ENCODE measurements at regions not wholly inside any gene's neighbourhood (a gene's known extent, or its start where the extent isn't known, plus 50 kb on each side); places are given as distances from the start of the nearest gene placed in this dataset.
A peak's percentile ranks its signal among the peaks of the same experiment; 100 is the strongest.
"Not testable (repeated sequence)": the region's sequence is repeated elsewhere in the genome, so short reads cannot be mapped to it uniquely, and the experiment has no call there.

GRCh38 chr5:25568989-25569625, 924.3 kb upstream of the CDH10 start:
- peak; percentile 3 for DNase-seq

- DNase-seq, result no peak
Measured at GRCh38 chr5:25568294-25568693, 923.5 kb upstream of the CDH10 start.

GRCh38 chr5:25567881-25568280, 923.1 kb upstream of the CDH10 start:
- DNase-seq, result no peak

- DNase-seq, result no peak
Measured at GRCh38 chr5:25562656-25563055, 917.9 kb upstream of the CDH10 start.

- DNase-seq, result no peak
Measured at GRCh38 chr5:25554077-25554476, 909.3 kb upstream of the CDH10 start.

GRCh38 chr5:25552871-25553481, 908.2 kb upstream of the CDH10 start:
- no peak for DNase-seq

GRCh38 chr5:25550793-25551192, 906.0 kb upstream of the CDH10 start:
- DNase-seq, result no peak

GRCh38 chr5:25544652-25545249, 900.0 kb upstream of the CDH10 start:
- peak; percentile 16 for DNase-seq

- DNase-seq, result no peak
Measured at GRCh38 chr5:25540628-25541027, 895.9 kb upstream of the CDH10 start.

- DNase-seq, result no peak
Measured at GRCh38 chr5:25539536-25539935, 894.8 kb upstream of the CDH10 start.

GRCh38 chr5:25536461-25536860, 891.7 kb upstream of the CDH10 start:
- DNase-seq, result not testable (repeated sequence)

- DNase-seq, result no peak
Measured at GRCh38 chr5:25516141-25516540, 871.4 kb upstream of the CDH10 start.

GRCh38 chr5:25515525-25515924, 870.7 kb upstream of the CDH10 start:
- no peak for DNase-seq

GRCh38 chr5:25510692-25511091, 865.9 kb upstream of the CDH10 start:
- DNase-seq, result not testable (repeated sequence)

GRCh38 chr5:25508011-25508410, 863.2 kb upstream of the CDH10 start:
- DNase-seq, result not testable (repeated sequence)

GRCh38 chr5:25500635-25501034, 855.9 kb upstream of the CDH10 start:
- no peak for DNase-seq

GRCh38 chr5:25489834-25490538, 845.2 kb upstream of the CDH10 start:
- DNase-seq, result no peak

- no peak for DNase-seq
Measured at GRCh38 chr5:25488119-25488518, 843.3 kb upstream of the CDH10 start.

GRCh38 chr5:25484391-25484790, 839.6 kb upstream of the CDH10 start:
- DNase-seq, result no peak

GRCh38 chr5:25481463-25481862, 836.7 kb upstream of the CDH10 start:
- DNase-seq, result no peak

- no peak for DNase-seq
Measured at GRCh38 chr5:25459082-25459481, 814.3 kb upstream of the CDH10 start.

- no peak for DNase-seq
Measured at GRCh38 chr5:25458628-25459027, 813.9 kb upstream of the CDH10 start.

- no peak for DNase-seq
Measured at GRCh38 chr5:25453500-25453899, 808.7 kb upstream of the CDH10 start.

GRCh38 chr5:25451294-25451693, 806.5 kb upstream of the CDH10 start:
- no peak for DNase-seq

Data from suppressor macrophage treated with lipopolysaccharide for 4 hours (primary cell).